GM18519 (cell line): ENCODE measurements at regions not wholly inside any gene's neighbourhood (a gene's known extent, or its start where the extent isn't known, plus 50 kb on each side); places are given as distances from the start of the nearest gene placed in this dataset.
A peak's percentile ranks its signal among the peaks of the same experiment; 100 is the strongest.
"Not testable (repeated sequence)": the region's sequence is repeated elsewhere in the genome, so short reads cannot be mapped to it uniquely, and the experiment has no call there.

Experiments
- ATAC-seq: cut with Tn5 transposase; IDR thresholded peaks from one replicate; pipeline ENCODE4 v1.9.1; 2021; ENCODE audit warnings: mild to moderate bottlenecking, moderate library complexity; ENCODE audit not compliant: unreplicated experiment, low FRiP score

- no peak for ATAC-seq
Observed at GRCh38 chr6:139452148-139452876, 77.9 kb upstream of the CITED2 start.

GRCh38 chr6:139449611-139450000 is 75.2 kb upstream of the CITED2 start:
- ATAC-seq, result no peak

- no peak for ATAC-seq
Observed at GRCh38 chr6:139448998-139449610, 74.7 kb upstream of the CITED2 start.

GRCh38 chr6:139448051-139448649 is 73.7 kb upstream of the CITED2 start:
- peak; percentile 89 for ATAC-seq

- no peak for ATAC-seq
Observed at GRCh38 chr6:139447656-139447975, 73.2 kb upstream of the CITED2 start.

- no peak for ATAC-seq
Observed at GRCh38 chr6:139446768-139447655, 72.6 kb upstream of the CITED2 start.

GRCh38 chr6:139446138-139446715 is 71.8 kb upstream of the CITED2 start:
- ATAC-seq, result no peak

- not testable (repeated sequence) for ATAC-seq
Observed at GRCh38 chr6:139444273-139444787, 69.9 kb upstream of the CITED2 start.

- ATAC-seq, result no peak
Observed at GRCh38 chr6:139443231-139444112, 69.0 kb upstream of the CITED2 start.

GRCh38 chr6:139442188-139442671 is 67.8 kb upstream of the CITED2 start:
- ATAC-seq, result no peak

GRCh38 chr6:139439349-139439748 is 64.9 kb upstream of the CITED2 start:
- ATAC-seq, result no peak

- no peak for ATAC-seq
Observed at GRCh38 chr6:139438775-139439174, 64.3 kb upstream of the CITED2 start.

GRCh38 chr6:139436957-139437348 is 62.5 kb upstream of the CITED2 start:
- ATAC-seq, result no peak

- no peak for ATAC-seq
Observed at GRCh38 chr6:139436200-139436956, 61.9 kb upstream of the CITED2 start.

GRCh38 chr6:139433631-139434419 is 59.4 kb upstream of the CITED2 start:
- no peak for ATAC-seq

- no peak for ATAC-seq
Observed at GRCh38 chr6:139431602-139431956, 57.1 kb upstream of the CITED2 start.

- no peak for ATAC-seq
Observed at GRCh38 chr6:139430899-139431601, 56.6 kb upstream of the CITED2 start.
